HAP-1 (cell line): ENCODE measurements at regions not wholly inside any gene's neighbourhood (a gene's known extent, or its start where the extent isn't known, plus 50 kb on each side); places are given as distances from the start of the nearest gene placed in this dataset.

Experiments
- DNase-seq, 2 experiments: peaks; one replicate each; pipeline ENCODE4 v3.0.0-alpha.2; 2016 to 2020; ENCODE audit warnings: low spot score in 2 of 2
- H3K27me3 ChIP-seq: fragments of 250-450 bp; sonication (Bioruptor Pico); 2 replicates; pipeline ENCODE4 v1.5.1; 2020; ENCODE audit warnings: low read depth, mild to moderate bottlenecking, moderate library complexity
- H3K36me3 ChIP-seq: fragments of 250-450 bp; sonication (Bioruptor Pico); replicated peaks from 2 replicates; pipeline ENCODE4 v1.5.1; 2020; ENCODE audit warnings: mild to moderate bottlenecking
- H3K4me1 ChIP-seq: fragments of 250-450 bp; sonication (Bioruptor Pico); 2 replicates; pipeline ENCODE4 v1.5.1; 2020; ENCODE audit warnings: mild to moderate bottlenecking
- H3K4me3 ChIP-seq: fragments of 250-450 bp; sonication (Bioruptor Pico); 2 replicates; pipeline ENCODE4 v1.5.1; 2020; ENCODE audit warnings: mild to moderate bottlenecking, moderate library complexity
- H3K9me3 ChIP-seq: fragments of 250-450 bp; sonication (Bioruptor Pico); 2 replicates; pipeline ENCODE4 v1.5.1; 2020; ENCODE audit warnings: mild to moderate bottlenecking, moderate library complexity
- in situ Hi-C: fragments of 300-500 bp; cut with MboI; formaldehyde crosslinking; loops from 3 replicates; pipeline ENCODE4 v1.14.3; 2020; ENCODE audit warnings: low sequenced_read_pairs, inconsistent platforms, mixed read lengths

DNA sequence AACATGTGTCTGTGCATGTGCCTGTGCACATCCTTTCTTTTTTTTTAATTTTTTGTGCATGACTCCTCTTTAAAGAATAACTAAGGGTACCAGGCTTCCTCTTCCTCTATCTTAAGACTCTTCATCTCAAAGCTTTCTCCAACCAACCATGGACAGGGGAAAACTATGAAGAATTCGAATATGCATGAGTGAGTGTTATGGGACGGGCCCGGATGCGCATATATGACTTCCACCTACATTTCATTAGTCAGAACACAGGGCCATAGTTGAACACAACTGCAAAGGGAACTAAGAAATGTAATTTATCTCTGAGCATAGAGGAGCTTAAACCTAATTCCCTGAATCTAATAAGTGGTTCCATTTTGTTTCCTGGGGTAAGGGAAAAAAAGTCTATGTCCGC, 270.3 kb upstream of the SORCS1 start:
- H3K9me3 ChIP-seq = no peaks in the 10 kb centered on the region
- no peak overlapping the region for H3K4me3 ChIP-seq
- DNase-seq = no peak
- in situ Hi-C loops = no loop called here
- H3K36me3 ChIP-seq = no peaks in the 10 kb centered on the region
- no peaks in the 10 kb centered on the region for H3K4me1 ChIP-seq
- H3K27me3 ChIP-seq = no peaks in the 10 kb centered on the region

DNA sequence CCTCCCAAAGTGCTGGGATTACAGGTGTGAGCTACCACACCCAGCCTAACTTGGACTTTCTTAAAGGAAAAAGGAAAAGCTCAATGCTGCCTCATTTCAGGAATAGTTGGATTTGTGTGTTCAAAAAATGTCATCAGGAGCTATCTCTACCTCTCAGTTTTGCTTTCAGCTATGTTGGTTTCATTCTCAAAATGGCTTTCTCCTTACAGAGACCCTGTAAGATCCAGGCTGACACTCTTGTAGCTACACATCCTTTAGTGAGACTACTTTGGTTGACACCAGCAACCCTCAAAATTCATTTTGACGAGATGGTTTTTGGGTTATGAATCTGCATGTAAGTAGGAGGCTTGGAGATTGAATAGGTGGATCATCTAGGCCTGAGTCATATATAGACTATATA, 269.7 kb upstream of the SORCS1 start:
- H3K36me3 ChIP-seq = no peaks in the 10 kb centered on the region
- H3K4me1 ChIP-seq = no peaks in the 10 kb centered on the region
- H3K27me3 ChIP-seq = no peaks in the 10 kb centered on the region
- no peak overlapping the region for H3K4me3 ChIP-seq
- no peak for DNase-seq
- no peaks in the 10 kb centered on the region for H3K9me3 ChIP-seq
- in situ Hi-C loops = no loop called here

DNA sequence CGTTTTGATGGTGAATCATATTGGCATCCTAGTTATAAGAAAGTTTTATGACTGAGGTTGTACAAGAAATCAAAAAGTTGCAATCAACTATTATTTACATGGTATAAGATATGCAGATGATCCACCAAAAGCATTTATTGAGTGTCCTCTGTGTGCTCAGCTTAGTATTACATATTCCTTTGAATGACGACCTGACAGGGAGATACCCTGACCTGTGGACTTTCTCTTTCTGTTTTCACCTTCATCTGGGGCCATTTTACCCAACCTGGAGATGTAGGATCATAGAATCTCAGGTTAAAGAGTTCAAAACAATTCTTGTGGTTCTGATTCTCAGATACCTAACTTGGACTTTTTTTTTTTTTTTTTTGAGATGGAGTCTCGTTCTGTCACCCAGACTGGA, 269.1 kb upstream of the SORCS1 start:
- Histone ChIP-seq H3K9me3 (no peaks in the 10 kb centered on the region), H3K36me3 (no peaks in the 10 kb centered on the region), H3K4me3 (no peak overlapping the region), H3K27me3 (no peaks in the 10 kb centered on the region), H3K4me1 (no peaks in the 10 kb centered on the region)
- in situ Hi-C loops = no loop called here
- DNase-seq = no peak

DNA sequence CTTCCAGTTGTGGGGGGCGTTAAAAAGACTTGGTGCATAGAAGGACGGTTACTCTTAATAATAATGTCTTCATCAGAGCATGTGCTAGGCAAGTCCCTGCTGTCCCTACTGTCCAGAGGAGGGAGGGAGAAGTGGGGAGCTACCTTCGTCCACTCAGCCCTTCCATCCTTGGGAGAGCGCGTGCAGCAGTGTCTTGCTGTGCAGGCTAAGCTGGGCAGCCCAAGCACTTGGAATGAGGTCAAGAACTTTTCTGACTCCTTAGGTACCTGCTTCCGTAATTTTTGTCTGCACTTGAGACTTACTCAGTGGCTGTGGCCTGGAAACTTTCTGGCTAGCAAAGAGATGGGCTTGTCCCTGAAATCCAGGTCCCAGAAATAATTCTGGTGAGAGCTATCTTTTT, 265.9 kb upstream of the SORCS1 start:
- H3K36me3 ChIP-seq = no peaks in the 10 kb centered on the region
- in situ Hi-C loops = no loop called here
- no peak for DNase-seq
- H3K27me3 ChIP-seq = no peaks in the 10 kb centered on the region
- no peak overlapping the region for H3K4me3 ChIP-seq
- H3K4me1 ChIP-seq = peaks cover 8% of the 10 kb centered on the region; the same call in 1 of the 2 replicates
- no peaks in the 10 kb centered on the region for H3K9me3 ChIP-seq

DNA sequence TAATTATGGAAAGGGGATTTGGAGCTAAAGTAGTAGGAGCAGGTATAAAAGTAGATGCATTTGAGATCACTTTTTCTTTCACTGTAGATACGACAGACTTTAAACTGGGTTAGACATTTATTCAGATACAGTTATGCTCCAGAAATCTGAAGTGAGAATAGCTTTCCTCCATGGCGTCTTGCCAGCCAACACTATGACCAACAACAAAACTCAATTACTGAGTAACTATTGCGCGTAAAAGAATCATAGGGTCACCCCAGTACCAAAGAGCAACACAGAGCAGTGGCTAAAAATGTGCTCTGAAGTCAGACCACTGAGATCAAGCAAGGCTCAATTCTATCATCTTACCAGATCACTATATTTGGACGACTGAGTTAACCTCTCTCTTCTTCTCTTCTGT, 262.5 kb upstream of the SORCS1 start:
- H3K36me3 ChIP-seq = no peaks in the 10 kb centered on the region
- no peaks in the 10 kb centered on the region for H3K9me3 ChIP-seq
- no peak overlapping the region for H3K4me3 ChIP-seq
- in situ Hi-C loops = no loop called here
- peaks cover 8% of the 10 kb centered on the region; the same call in 1 of the 2 replicates for H3K4me1 ChIP-seq
- H3K27me3 ChIP-seq = no peaks in the 10 kb centered on the region
- DNase-seq = no peak

DNA sequence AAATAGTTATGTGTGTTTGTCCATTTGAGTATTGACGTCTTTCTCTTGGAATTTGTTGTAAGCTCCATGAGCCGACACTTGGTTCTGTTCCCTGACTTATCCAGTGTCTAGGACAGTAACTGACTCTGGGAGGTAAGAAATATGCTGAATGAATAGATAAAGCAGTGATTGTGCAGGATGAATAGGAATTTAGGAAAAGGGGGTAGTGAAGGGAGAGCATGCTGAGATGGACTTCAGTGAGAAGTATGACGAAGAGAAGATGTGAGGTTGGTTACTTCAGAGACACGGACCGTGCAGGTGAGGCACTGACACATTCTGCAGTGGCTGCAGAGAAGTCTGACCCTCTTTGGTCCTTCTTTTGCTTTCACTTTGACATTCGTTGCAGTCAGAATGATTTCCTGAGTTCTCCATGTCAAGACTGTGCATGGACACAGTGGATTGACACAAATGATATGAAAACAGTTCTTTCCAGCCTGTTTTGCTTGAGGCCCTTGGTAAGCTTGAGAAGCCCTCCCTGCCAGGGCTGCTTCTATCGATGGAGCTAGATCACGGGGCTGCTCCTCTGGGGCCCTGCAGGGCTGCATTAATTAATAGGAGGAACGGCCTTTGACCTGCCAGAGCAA, 261.5 kb upstream of the SORCS1 start:
- H3K4me3 ChIP-seq = no peak overlapping the region
- in situ Hi-C loops = no loop called here

DNA sequence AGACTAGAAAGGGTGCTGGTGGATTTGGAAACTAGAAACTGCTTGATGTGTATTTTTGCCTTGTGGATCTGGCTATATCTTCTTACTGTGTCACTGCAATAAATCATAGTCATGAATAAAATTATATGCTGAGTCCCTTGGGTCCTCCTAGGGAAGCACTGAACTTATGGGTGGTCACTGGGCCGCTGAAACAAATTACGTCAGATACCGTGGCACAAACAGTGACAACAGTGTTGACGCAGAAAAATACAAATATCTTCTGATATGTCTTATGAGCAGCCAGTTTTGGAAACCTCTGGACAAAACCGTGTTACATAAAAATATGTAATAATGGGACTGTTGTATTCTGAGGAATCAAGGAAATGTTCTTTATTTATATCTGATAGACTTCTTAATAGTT, 260.1 kb upstream of the SORCS1 start:
- Histone ChIP-seq H3K4me3 (no peak overlapping the region), H3K36me3 (no peaks in the 10 kb centered on the region), H3K27me3 (no peaks in the 10 kb centered on the region), H3K9me3 (no peaks in the 10 kb centered on the region), H3K4me1 (peaks cover 8% of the 10 kb centered on the region; the same call in 1 of the 2 replicates)
- DNase-seq = no peak
- in situ Hi-C loops = loop anchor here (25.0 kb wide), 1 partner anchor 388 kb away; no protein-coding TSS in a partner anchor

More for the DNA sequence above, 261.5 kb upstream of the SORCS1 start:
- Histone ChIP-seq H3K36me3 (no peaks in the 10 kb centered on the region), H3K9me3 (no peaks in the 10 kb centered on the region), H3K27me3 (no peaks in the 10 kb centered on the region), H3K4me1 (peaks cover 8% of the 10 kb centered on the region; the same call in 1 of the 2 replicates)
- peak in 1 of 2 experiments; percentile 28 for DNase-seq

DNA sequence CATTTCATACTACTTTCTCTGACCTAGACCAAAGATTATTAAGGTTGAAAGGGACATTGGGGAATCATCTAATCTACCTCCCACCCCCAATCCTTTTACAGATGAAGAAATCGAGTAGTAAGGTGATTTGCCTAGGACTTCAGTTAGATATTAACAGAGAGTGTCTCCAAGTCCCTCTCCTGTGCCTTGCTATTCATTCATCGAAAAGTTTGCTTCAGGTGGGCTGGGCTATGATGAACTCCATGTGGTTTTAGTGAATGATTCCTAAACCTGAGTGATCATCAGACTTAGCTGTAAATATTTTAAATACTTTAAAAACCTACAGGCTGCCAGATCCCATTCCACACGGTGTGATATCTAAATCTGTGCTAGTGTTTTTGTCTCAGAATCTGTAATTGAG, 259.4 kb upstream of the SORCS1 start:
- in situ Hi-C loops = loop anchor here (25.0 kb wide), 1 partner anchor 388 kb away; no protein-coding TSS in a partner anchor
- H3K4me1 ChIP-seq = peaks cover 8% of the 10 kb centered on the region; the same call in 1 of the 2 replicates
- no peaks in the 10 kb centered on the region for H3K27me3 ChIP-seq
- no peaks in the 10 kb centered on the region for H3K9me3 ChIP-seq
- no peak for DNase-seq
- no peak overlapping the region for H3K4me3 ChIP-seq
- no peaks in the 10 kb centered on the region for H3K36me3 ChIP-seq

DNA sequence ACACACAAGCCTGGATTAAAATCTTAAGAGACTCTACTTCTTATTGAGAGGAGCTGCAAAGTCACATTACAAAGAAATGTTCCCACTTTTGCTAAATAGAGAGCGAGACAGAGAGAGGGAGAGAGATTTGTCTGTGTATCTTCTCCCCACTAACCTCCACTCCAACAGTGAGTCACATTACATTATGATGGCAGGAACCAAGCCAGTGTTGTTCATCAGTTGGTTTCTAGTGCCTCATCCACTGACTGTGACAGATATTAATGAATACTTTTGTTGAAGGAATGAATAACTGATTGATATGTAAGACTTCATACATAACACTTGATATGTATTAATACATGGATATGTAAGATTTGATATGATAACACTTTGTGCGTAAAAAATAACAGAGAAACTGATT, 258.2 kb upstream of the SORCS1 start:
- Histone ChIP-seq H3K36me3 (no peaks in the 10 kb centered on the region), H3K4me3 (no peak overlapping the region), H3K9me3 (no peaks in the 10 kb centered on the region), H3K27me3 (no peaks in the 10 kb centered on the region), H3K4me1 (peaks cover 8% of the 10 kb centered on the region; the same call in 1 of the 2 replicates)
- in situ Hi-C loops = loop anchor here (25.0 kb wide), 1 partner anchor 390 kb away; no protein-coding TSS in a partner anchor
- DNase-seq = no peak

DNA sequence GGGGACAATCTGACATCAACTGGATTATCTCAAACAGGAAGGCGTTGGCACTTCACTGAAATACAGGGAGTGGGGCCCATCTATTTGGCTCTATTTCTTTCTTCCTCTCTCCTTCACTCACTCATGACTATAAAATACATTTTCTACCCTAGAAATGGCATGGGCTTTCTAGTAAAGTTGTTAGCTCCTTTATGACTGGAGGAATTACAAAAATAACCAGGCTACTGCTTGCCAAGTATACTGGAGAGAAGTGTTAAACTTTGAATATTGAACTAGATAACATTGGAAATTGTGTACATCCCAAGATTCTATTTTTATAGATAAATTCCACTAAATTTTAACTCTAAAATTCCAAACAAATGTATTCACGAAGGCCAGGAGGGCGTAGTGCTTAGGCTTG, 255.7 kb upstream of the SORCS1 start:
- Histone ChIP-seq H3K36me3 (no peaks in the 10 kb centered on the region), H3K27me3 (no peaks in the 10 kb centered on the region), H3K9me3 (no peaks in the 10 kb centered on the region), H3K4me3 (no peak overlapping the region), H3K4me1 (no peaks in the 10 kb centered on the region)
- DNase-seq = no peak
- in situ Hi-C loops = loop anchor here (25.0 kb wide), 1 partner anchor 392 kb away; no protein-coding TSS in a partner anchor

DNA sequence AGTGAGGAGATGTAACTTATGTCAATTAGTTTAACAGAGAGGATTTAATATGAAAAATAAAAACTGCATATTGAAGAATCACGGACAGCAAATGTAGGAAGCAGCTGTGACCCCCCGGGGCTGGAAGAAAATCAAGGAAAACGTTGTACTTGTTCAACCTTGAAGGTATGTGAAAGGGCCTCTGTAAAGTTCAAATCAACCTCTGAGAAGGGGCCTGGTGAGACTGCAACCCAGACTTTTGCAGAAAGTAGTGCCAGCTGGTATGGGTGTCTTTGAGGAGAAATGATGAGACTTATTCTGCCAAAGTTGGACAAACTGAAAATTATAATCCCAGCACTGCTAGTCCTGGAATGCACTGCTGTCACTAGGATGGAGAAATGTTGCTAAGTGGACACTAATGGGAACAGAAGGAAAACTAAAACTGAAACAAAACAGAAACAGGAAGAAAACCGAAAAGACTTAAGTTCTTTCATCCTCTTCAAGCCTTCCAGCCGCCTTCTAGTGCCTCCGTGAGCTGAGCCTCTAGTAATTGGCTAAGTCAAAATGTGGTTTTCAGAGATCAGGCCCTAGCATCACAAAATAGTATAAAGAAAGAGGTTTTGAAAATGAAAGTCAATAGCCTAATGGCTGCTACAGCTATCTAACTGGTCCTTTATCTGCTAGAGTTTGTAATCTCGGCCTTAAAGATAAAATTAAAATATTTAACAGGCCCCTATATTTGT, 253.7 kb upstream of the SORCS1 start:
- Histone ChIP-seq H3K36me3 (no peaks in the 10 kb centered on the region), H3K4me1 (no peaks in the 10 kb centered on the region), H3K9me3 (no peaks in the 10 kb centered on the region), H3K27me3 (no peaks in the 10 kb centered on the region), H3K4me3 (no peak overlapping the region)
- no peak for DNase-seq
- in situ Hi-C loops = loop anchor here (25.0 kb wide), 1 partner anchor 394 kb away; no protein-coding TSS in a partner anchor

DNA sequence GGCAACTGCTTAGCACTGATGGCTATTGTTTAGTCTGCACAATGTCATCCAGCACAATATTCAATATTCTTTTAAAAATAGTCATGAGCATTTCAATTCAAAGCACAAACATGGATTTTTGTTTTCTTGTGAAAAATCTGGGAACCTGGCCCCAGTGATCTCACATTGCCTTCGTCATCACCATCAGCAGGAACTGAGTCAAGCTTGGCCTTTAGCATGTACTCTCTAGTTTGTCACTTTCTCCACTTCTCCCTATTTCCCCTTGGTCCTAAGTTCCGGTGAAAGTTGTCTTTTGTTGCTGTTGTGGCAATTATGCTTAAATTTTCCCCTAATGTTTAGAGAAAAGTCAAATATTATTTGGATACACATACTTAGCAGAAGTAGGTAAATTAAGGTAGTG, 252.9 kb upstream of the SORCS1 start:
- no peaks in the 10 kb centered on the region for H3K27me3 ChIP-seq
- no peak overlapping the region for H3K4me3 ChIP-seq
- no peaks in the 10 kb centered on the region for H3K36me3 ChIP-seq
- H3K4me1 ChIP-seq = no peaks in the 10 kb centered on the region
- H3K9me3 ChIP-seq = no peaks in the 10 kb centered on the region
- in situ Hi-C loops = loop anchor here (25.0 kb wide), 1 partner anchor 395 kb away; no protein-coding TSS in a partner anchor
- DNase-seq = no peak

DNA sequence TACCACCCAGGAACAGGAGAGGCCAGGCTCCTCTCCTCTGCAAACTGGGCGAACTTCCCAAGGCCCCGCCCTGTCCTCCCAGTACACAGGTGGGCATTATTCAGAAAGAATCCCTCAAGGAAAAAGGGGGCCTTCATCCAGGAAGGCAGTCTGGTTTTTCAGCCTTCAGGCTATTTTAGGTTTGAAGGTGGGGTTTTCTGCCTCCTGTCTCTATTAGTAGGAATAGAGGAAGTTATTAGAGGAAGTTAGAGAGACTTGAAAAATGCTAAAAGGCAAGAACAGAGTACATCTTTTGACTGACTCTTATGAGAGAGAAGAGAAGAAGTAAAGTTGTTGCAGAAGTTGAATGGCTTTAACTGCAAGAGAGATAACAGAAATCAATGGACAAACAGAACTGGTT, 250.9 kb upstream of the SORCS1 start:
- H3K27me3 ChIP-seq = no peaks in the 10 kb centered on the region
- H3K4me1 ChIP-seq = no peaks in the 10 kb centered on the region
- H3K36me3 ChIP-seq = no peaks in the 10 kb centered on the region
- in situ Hi-C loops = loop anchor here (25.0 kb wide), 1 partner anchor 397 kb away; no protein-coding TSS in a partner anchor
- no peak for DNase-seq
- H3K9me3 ChIP-seq = no peaks in the 10 kb centered on the region
- no peak overlapping the region for H3K4me3 ChIP-seq

DNA sequence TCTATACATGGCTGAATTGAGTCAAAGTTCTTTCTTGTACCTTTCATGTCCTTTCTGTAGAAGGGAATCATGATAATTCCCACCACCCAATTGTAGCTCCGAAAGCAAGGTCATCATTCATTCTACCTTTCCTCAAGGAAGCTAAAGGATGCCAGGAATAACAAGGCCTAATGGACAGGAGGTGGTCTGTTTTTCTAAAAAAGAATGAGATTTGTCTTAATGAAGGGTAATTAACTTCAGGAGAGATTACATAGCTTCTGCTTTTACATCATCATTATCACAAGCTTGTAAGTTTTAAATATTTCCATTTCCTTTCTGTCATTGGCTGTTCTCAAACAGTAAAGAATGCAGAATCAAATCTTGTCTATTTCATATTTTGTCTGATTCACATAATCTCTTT, 249.5 kb upstream of the SORCS1 start:
- no peaks in the 10 kb centered on the region for H3K27me3 ChIP-seq
- H3K36me3 ChIP-seq = no peaks in the 10 kb centered on the region
- H3K4me3 ChIP-seq = no peak overlapping the region
- in situ Hi-C loops = loop anchor here (25.0 kb wide), 1 partner anchor 398 kb away; no protein-coding TSS in a partner anchor
- DNase-seq = no peak
- H3K9me3 ChIP-seq = no peaks in the 10 kb centered on the region
- no peaks in the 10 kb centered on the region for H3K4me1 ChIP-seq
